ENCODE measurements at regions not wholly inside any gene's neighbourhood (a gene's known extent, or its start where the extent isn't known, plus 50 kb on each side); places are given as distances from the start of the nearest gene placed in this dataset.

GRCh38 chr5:166529200-166529599 is 1762.2 kb upstream of the WWC1 start (continued):
- TF ChIP-seq PATZ1 (CRISPR knock-in tag; IDR thresholded peaks at IDR 0.05; ENCODE audit: borderline replicate concordance) (no peak), TCF4 (CRISPR knock-in tag; IDR thresholded peaks at IDR 0.05; ENCODE audit: borderline replicate concordance) (0 out of 2 replicates have a peak, but pooled peaks have one; percentile 14)

GRCh38 chr5:166532456-166533220 is 1758.8 kb upstream of the WWC1 start:
- ATAC-seq, result no peak
- TF ChIP-seq ISL1 (CRISPR knock-in tag; IDR thresholded peaks at IDR 0.05), result peak; percentile 58
- TF ChIP-seq ZC3H10 (CRISPR knock-in tag; IDR thresholded peaks at IDR 0.05), result no peak

- no peak for TF ChIP-seq ZNF565 (CRISPR knock-in tag; conservative IDR thresholded peaks at IDR 0.05; ENCODE audit: low read depth)
- no peak for TF ChIP-seq ESRRG (CRISPR knock-in tag; IDR thresholded peaks at IDR 0.05)
- TF ChIP-seq ZNF8 (CRISPR knock-in tag; IDR thresholded peaks at IDR 0.05), result no peak
- no peak for TF ChIP-seq OSR1 (CRISPR knock-in tag; IDR thresholded peaks at IDR 0.05)
- no peak for TF ChIP-seq ISL1 (CRISPR knock-in tag; IDR thresholded peaks at IDR 0.05)
- TF ChIP-seq ZC3H10 (CRISPR knock-in tag; IDR thresholded peaks at IDR 0.05), result no peak
- TF ChIP-seq PATZ1 (CRISPR knock-in tag; IDR thresholded peaks at IDR 0.05; ENCODE audit: borderline replicate concordance), result no peak
- no peak for ATAC-seq
Measured at GRCh38 chr5:166535641-166536040, 1755.8 kb upstream of the WWC1 start.

- TF ChIP-seq POU6F1 (CRISPR knock-in tag; IDR thresholded peaks at IDR 0.05; ENCODE audit: borderline replicate concordance, low read depth) (no peak), OSR1 (CRISPR knock-in tag; IDR thresholded peaks at IDR 0.05) (no peak), ARNTL (CRISPR knock-in tag; IDR thresholded peaks at IDR 0.05; ENCODE audit: borderline replicate concordance, low read depth) (no peak), ZNF565 (CRISPR knock-in tag; conservative IDR thresholded peaks at IDR 0.05; ENCODE audit: low read depth) (no peak), ZNF8 (CRISPR knock-in tag; IDR thresholded peaks at IDR 0.05) (no peak), SNAI2 (CRISPR knock-in tag; IDR thresholded peaks at IDR 0.05) (no peak), GLIS3 (CRISPR knock-in tag; IDR thresholded peaks at IDR 0.05) (no peak), ESRRG (CRISPR knock-in tag; IDR thresholded peaks at IDR 0.05) (no peak), CREB5 (CRISPR knock-in tag; IDR thresholded peaks at IDR 0.05; ENCODE audit: low read depth) (no peak), TOX (CRISPR knock-in tag; IDR thresholded peaks at IDR 0.05; ENCODE audit: borderline replicate concordance) (no peak), BACH2 (CRISPR knock-in tag; IDR thresholded peaks at IDR 0.05; ENCODE audit: borderline replicate concordance) (no peak), PATZ1 (CRISPR knock-in tag; IDR thresholded peaks at IDR 0.05; ENCODE audit: borderline replicate concordance) (no peak), CSDC2 (CRISPR knock-in tag; IDR thresholded peaks at IDR 0.05) (no peak), ZNF70 (CRISPR knock-in tag; IDR thresholded peaks at IDR 0.05) (no peak), ZFP3 (CRISPR knock-in tag; IDR thresholded peaks at IDR 0.05) (no peak), PPARA (CRISPR knock-in tag; IDR thresholded peaks at IDR 0.05; ENCODE audit: borderline replicate concordance) (no peak), RARB (CRISPR knock-in tag; IDR thresholded peaks at IDR 0.05) (no peak), ZFP30 (CRISPR knock-in tag; IDR thresholded peaks at IDR 0.05) (no peak), CSRNP3 (CRISPR knock-in tag; IDR thresholded peaks at IDR 0.05) (no peak)
- no peak for ATAC-seq
Measured at GRCh38 chr5:166540156-166540555, 1751.3 kb upstream of the WWC1 start.

Data from SK-N-SH treated with all-trans-retinoic acid at 6 μM for 48 hours (cell line).